Hepatocyte (in vitro differentiated cells): ENCODE measurements at regions not wholly inside any gene's neighbourhood (a gene's known extent, or its start where the extent isn't known, plus 50 kb on each side); places are given as distances from the start of the nearest gene placed in this dataset.

Source experiments
- EZH2 ChIP-seq: fragments of 200-600 bp; sonication (generic); IDR thresholded peaks from 2 replicates; pipeline ENCODE4 v1.6.1; 2016; ENCODE audit warnings: antibody characterized with exemption, mild to moderate bottlenecking, borderline replicate concordance
- TF ChIP-seq, protein P1 (sequence below): fragments of 200-600 bp; sonication (generic); IDR thresholded peaks from 2 replicates; pipeline ENCODE4 v1.5.1; 2016; ENCODE audit warnings: antibody characterized with exemption, mild to moderate bottlenecking; ENCODE audit not compliant: poor library complexity

DNA sequence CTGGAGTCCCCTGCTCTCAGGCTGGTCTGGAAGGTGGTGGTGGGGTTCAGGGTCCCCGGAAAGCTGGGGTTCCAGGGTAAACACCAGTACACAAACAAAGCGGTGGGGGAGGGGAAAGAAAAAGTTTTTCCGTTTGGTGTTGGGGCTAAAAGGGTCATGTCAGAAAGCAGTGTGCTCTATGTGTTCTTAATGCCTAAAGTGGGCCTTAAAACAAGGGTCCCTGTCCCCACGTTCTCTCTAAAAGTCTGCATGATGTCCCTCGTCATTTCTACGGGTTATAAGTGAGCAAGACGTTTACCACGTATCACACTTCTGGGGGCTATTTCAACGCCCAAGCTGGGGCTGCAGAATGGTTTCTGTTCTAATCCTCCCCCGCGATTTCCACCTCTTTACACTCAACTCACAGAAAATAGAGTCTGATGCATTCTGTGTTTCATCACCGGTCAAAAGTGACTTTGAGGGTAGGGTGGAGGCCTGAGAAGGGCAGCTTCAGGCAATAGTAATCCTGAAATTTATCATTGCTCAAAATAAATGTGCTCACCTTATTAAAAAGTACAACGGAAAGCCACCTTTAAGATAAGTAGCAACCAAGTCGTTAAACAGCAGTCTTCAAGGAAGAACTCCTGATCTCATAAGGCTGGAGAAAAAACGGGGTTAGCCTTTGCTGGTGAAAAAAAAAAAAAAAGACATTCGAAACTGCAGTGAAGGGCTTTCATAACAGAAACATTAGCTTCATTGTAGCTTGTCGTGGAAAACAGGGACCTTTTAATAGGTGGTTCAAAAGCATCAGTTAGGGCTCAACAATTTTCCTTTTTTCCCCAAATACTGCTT lies 63.9 kb upstream of the PTGR2 start:
- TF ChIP-seq, protein P1, sequence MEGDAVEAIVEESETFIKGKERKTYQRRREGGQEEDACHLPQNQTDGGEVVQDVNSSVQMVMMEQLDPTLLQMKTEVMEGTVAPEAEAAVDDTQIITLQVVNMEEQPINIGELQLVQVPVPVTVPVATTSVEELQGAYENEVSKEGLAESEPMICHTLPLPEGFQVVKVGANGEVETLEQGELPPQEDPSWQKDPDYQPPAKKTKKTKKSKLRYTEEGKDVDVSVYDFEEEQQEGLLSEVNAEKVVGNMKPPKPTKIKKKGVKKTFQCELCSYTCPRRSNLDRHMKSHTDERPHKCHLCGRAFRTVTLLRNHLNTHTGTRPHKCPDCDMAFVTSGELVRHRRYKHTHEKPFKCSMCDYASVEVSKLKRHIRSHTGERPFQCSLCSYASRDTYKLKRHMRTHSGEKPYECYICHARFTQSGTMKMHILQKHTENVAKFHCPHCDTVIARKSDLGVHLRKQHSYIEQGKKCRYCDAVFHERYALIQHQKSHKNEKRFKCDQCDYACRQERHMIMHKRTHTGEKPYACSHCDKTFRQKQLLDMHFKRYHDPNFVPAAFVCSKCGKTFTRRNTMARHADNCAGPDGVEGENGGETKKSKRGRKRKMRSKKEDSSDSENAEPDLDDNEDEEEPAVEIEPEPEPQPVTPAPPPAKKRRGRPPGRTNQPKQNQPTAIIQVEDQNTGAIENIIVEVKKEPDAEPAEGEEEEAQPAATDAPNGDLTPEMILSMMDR: no peak
- TF ChIP-seq EZH2: no peak
